Thymus (tissue), 11 donors: ENCODE measurements at regions not wholly inside any gene's neighbourhood (a gene's known extent, or its start where the extent isn't known, plus 50 kb on each side); places are given as distances from the start of the nearest gene placed in this dataset.

Source experiments
- DNase-seq, 9 donors: peaks; one replicate each; pipeline ENCODE4 v3.0.0-alpha.2; 2013; ENCODE audit warnings: low spot score in 9 of 9, low read depth in 6 of 9, missing footprints in 1 of 9
- H3K27ac ChIP-seq, 2 donors: one replicate each; pipeline ENCODE4 v1.5.1; 2013; ENCODE audit warnings: control low read depth in 1 of 2, low read depth in 1 of 2, low read length in 1 of 2, mild to moderate bottlenecking in 1 of 2, moderate library complexity in 1 of 2
- H3K27me3 ChIP-seq, 2 donors: one replicate each; pipeline ENCODE4 v1.5.1; 2013; ENCODE audit warnings: low read length in 1 of 2; ENCODE audit not compliant: control insufficient read depth in 2 of 2, insufficient read depth in 1 of 2
- H3K36me3 ChIP-seq, 2 donors: one replicate each; pipeline ENCODE4 v1.5.1; 2013; ENCODE audit warnings: low read length in 1 of 2, mild to moderate bottlenecking in 1 of 2, moderate library complexity in 1 of 2; ENCODE audit not compliant: control insufficient read depth in 2 of 2, insufficient read depth in 2 of 2
- H3K4me1 ChIP-seq, 2 donors: one replicate each; pipeline ENCODE4 v1.5.1; 2013; ENCODE audit warnings: low read length in 2 of 2; ENCODE audit not compliant: control insufficient read depth in 2 of 2, insufficient read depth in 2 of 2
- H3K4me3 ChIP-seq, 2 donors: one replicate each; pipeline ENCODE4 v1.5.1; 2013; ENCODE audit warnings: low read length in 2 of 2, control low read depth in 1 of 2, mild to moderate bottlenecking in 1 of 2
- H3K9me3 ChIP-seq, 2 donors: one replicate each; pipeline ENCODE4 v1.5.1; 2013; ENCODE audit warnings: low read length in 1 of 2, mild to moderate bottlenecking in 1 of 2; ENCODE audit not compliant: control insufficient read depth in 2 of 2, insufficient read depth in 1 of 2
- WGBS: extraction: QIAGEN DNeasy Blood & Tissue Kit; methylation state at CpG from one replicate; pipeline ENCODE4 v1.1.7; 2013; 5-methylcytosine and 5-hydroxymethylcytosine counted together
- donor health status: healthy.

DNA sequence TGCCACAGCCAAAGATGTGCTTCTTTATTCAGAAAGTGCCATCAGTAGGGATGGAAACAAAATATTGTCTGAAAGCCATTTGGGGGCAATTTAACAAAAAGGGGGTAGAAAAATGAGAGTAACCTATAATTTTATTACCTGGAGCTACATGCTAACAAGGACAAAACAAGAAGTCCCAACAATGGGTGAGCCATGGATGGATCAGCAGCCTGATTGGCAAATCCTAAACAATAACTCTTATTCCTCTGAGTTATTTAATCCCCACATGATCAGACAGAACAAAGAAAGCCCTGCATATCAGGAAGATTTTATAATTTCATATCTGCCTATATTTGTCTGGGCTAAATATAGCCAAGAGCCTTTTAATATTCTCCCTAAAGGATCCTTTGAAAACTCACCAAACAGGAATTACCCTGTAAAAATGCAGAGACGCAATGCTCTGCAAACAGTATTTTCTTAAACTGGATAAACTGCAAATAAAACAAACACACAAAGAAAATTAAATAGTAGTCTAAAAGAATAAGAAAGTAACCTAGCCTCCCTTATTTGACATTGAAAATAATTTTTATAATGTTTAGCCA is 483.4 kb downstream of the ZNF608 start:
- Histone ChIP-seq H3K4me3 (no peak overlapping the region), H3K36me3 (no peaks in the 10 kb centered on the region), H3K9me3 (no peaks in the 10 kb centered on the region), H3K27ac (no peak overlapping the region), H3K4me1 (no peaks in the 10 kb centered on the region), H3K27me3 (no peaks in the 10 kb centered on the region)
- DNase-seq = no peak
- WGBS = 91% methylated on average over 1 of the region's 1 CpG

DNA sequence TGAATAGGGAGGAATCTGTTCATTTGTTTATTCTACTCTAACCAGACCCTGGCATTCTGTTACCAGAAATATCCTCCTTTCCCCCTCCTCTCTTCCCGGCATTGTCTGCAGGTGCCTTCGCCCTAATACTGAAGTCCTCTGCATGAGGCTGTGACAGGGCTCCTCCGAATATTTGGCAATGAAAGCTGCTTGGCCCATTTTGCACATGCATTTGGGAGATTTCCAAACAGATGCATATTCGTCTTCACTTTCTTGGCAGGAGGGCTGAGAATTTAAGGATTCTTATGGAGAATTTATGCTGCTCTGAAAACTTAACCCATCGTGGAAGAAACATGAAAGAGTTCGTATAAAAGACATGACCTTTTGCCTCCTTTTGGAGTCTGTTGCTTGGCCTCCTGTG is 484.0 kb downstream of the ZNF608 start:
- H3K27me3 ChIP-seq = no peaks in the 10 kb centered on the region
- H3K4me1 ChIP-seq = no peaks in the 10 kb centered on the region
- H3K36me3 ChIP-seq = no peaks in the 10 kb centered on the region
- H3K9me3 ChIP-seq = no peaks in the 10 kb centered on the region
- no peak for DNase-seq
- WGBS = 93% methylated on average over 6 of the region's 6 CpGs
- no peak overlapping the region for H3K27ac ChIP-seq
- H3K4me3 ChIP-seq = no peak overlapping the region

DNA sequence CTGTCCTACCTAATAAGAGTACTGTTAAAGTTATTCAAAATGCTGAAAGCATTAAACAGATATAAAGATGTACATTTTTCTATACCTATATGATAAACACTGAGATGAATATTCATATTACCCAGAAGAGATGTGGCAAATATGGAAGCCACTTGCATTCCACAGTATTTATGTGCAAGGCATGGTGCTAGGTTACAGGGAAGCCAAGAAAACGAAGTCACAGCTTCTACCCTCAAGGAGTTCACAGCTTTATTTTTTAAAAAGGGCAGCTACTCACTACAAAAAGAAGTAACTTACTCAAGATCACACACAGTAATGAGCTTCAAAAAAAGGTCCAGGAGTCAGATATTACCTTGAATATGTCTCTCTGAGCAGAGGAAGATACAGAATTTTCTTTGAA is 484.6 kb downstream of the ZNF608 start:
- Histone ChIP-seq H3K27me3 (no peaks in the 10 kb centered on the region), H3K4me1 (no peaks in the 10 kb centered on the region), H3K36me3 (no peaks in the 10 kb centered on the region), H3K4me3 (no peak overlapping the region), H3K9me3 (no peaks in the 10 kb centered on the region), H3K27ac (no peak overlapping the region)
- WGBS = 89% methylated on average over 1 of the region's 1 CpG
- no peak for DNase-seq

DNA sequence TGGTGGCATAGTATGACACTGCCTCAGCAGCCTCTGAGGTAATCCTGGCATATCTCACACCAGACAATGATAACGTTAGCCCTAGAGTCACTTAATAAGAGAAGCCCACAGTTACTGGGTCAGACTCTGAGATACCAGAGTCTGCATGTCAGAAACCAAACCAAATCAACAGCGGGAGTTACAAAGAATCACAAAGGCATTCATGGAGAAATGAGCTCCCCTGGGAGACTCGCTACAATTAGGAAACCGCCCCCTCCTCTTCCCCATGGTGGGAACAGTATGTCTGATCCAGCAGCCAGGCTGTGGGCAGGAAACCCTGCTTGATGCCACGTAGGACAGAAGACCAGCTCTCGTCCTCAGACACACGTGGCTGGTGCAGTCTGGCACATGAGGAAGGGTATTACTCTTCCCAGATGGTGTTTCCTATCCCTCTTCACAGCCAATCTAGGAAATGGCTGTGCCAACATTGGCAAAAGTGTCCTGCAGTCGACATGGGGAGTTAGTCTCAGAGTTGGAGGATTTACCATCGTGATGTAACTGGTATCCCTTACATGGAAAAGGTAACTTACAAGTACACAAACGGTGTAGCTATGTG is 485.4 kb downstream of the ZNF608 start:
- Histone ChIP-seq H3K27me3 (no peaks in the 10 kb centered on the region), H3K36me3 (no peaks in the 10 kb centered on the region), H3K4me3 (no peak overlapping the region), H3K9me3 (no peaks in the 10 kb centered on the region), H3K27ac (no peak overlapping the region), H3K4me1 (no peaks in the 10 kb centered on the region)
- 96% methylated on average over 10 of the region's 10 CpGs for WGBS
- no peak for DNase-seq

DNA sequence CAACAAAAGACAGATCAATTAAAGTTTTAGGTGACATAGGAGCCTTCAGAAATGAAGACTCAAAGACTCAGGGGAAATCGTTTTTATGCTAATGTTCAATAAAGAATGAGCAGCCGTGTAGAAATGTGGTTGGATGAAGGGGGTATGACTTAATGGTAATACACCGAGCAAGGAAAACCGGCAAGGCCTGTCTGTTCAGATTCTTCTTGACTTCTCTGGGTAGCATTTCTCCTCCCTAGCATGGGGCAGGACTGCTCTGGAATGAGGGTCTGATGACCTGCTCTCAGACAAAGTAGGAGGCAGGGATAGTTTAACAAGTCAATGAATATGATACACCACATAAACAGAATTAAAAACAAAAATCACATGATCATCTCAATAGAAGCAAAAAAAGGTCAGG is 487.4 kb downstream of the ZNF608 start:
- Histone ChIP-seq H3K4me1 (no peaks in the 10 kb centered on the region), H3K27ac (no peak overlapping the region), H3K27me3 (no peaks in the 10 kb centered on the region), H3K9me3 (no peaks in the 10 kb centered on the region), H3K36me3 (no peaks in the 10 kb centered on the region), H3K4me3 (no peak overlapping the region)
- WGBS = 96% methylated on average over 4 of the region's 4 CpGs
- DNase-seq = no peak

DNA sequence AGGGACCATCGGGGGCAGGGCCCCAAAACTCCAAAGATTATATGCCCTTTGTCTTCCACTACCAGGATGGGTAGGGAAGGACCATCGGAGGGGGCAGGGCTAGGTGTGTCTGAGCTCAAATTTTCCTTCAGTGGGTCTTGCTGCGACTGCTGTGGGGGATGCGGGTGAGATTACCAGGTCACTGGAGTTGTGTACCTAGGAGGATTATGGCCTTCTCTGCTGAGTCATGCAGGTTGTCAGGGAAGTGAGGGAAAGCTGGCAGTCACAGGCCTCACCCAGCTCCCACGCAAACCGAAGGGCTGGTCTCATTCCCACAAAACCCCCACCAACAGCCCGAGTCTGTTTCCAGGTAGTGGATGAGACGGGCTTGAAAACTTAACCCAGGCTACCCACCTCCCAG is 489.4 kb downstream of the ZNF608 start:
- H3K36me3 ChIP-seq = no peaks in the 10 kb centered on the region
- 96% methylated on average over 8 of the region's 8 CpGs for WGBS
- no peaks in the 10 kb centered on the region for H3K27me3 ChIP-seq
- DNase-seq = no peak
- H3K4me1 ChIP-seq = no peaks in the 10 kb centered on the region
- no peak overlapping the region for H3K27ac ChIP-seq
- no peaks in the 10 kb centered on the region for H3K9me3 ChIP-seq
- H3K4me3 ChIP-seq = no peak overlapping the region

DNA sequence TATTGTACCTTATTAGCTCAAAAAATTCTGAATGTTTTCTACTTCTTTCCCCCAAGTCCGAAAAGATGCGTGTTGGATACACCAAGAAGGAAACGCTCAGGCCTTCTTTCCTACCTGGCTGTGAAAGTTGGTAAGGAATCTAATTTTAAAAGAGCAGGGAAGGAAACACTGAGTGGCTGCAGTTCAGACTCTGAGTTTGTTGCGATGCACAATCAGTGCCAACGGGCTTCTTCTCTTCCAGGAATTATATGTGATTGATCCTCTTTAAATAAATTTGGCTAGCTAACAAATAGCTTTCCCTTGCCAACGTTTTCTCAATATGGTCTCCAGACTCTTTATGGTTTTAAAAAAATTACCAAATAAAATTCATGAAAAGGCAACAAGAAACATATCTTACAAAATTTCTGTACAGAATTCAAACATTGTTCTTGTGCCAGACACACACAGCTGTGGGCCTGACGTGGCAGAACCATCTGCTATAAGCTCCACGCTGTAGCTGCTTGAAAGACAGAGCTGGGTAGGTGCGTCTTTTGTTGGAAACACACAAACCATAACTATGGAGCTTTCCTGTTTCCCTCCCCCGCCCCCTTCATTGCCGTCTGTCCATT is 493.1 kb downstream of the ZNF608 start:
- no peak overlapping the region for H3K27ac ChIP-seq
- H3K36me3 ChIP-seq = no peaks in the 10 kb centered on the region
- H3K4me1 ChIP-seq = no peaks in the 10 kb centered on the region
- 96% methylated on average over 11 of the region's 11 CpGs for WGBS
- no peak for DNase-seq
- no peaks in the 10 kb centered on the region for H3K9me3 ChIP-seq
- no peaks in the 10 kb centered on the region for H3K27me3 ChIP-seq
- no peak overlapping the region for H3K4me3 ChIP-seq

DNA sequence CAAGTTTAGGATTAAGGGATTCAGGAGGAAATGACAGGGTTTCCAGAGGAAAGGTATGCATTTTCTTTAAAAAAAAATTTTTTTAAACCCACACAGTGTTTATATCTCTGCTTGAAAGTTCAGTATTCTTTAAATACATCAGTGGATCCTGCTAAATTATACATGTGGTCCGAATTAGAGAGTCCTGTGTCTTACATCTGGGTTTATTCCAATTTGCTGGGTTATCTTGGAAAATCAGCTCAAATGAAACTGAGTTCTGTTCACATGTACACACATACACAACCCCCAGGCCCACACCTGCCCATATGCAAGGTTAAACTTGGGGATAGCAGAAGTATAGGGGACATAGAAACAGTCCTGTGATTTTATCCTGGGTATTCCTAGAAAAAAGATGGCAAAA is 493.7 kb downstream of the ZNF608 start:
- Histone ChIP-seq H3K27ac (no peak overlapping the region), H3K4me1 (no peaks in the 10 kb centered on the region), H3K36me3 (no peaks in the 10 kb centered on the region), H3K9me3 (no peaks in the 10 kb centered on the region), H3K4me3 (no peak overlapping the region), H3K27me3 (no peaks in the 10 kb centered on the region)
- DNase-seq = no peak
- WGBS = 94% methylated on average over 1 of the region's 1 CpG

DNA sequence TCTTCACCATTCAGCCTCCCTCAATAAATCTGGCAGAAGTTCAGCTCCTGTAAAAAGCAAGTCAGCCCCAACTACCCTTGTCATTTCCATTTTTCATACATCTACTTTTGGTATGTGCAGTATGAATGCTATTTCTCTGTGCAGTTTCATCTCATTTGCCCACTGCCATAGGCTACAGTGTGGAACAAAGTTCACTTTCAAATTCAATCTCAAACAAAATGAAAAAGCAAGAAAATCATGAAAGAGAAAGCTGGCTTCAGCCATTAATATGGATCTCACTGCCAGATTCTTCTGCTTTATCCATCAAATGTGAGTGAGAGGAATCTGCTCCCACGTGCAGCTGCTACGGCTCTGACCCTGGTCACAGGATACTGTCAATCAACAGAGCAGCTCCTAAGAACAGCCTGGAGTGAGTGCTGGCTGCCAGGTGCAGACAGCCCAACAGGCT is 494.2 kb downstream of the ZNF608 start:
- Histone ChIP-seq H3K9me3 (no peaks in the 10 kb centered on the region), H3K4me1 (no peaks in the 10 kb centered on the region), H3K27me3 (no peaks in the 10 kb centered on the region), H3K36me3 (no peaks in the 10 kb centered on the region), H3K27ac (no peak overlapping the region), H3K4me3 (no peak overlapping the region)
- DNase-seq = no peak
- 75% methylated on average over 2 of the region's 2 CpGs for WGBS
